ENCODE measurements at regions not wholly inside any gene's neighbourhood (a gene's known extent, or its start where the extent isn't known, plus 50 kb on each side); places are given as distances from the start of the nearest gene placed in this dataset.

DNA sequence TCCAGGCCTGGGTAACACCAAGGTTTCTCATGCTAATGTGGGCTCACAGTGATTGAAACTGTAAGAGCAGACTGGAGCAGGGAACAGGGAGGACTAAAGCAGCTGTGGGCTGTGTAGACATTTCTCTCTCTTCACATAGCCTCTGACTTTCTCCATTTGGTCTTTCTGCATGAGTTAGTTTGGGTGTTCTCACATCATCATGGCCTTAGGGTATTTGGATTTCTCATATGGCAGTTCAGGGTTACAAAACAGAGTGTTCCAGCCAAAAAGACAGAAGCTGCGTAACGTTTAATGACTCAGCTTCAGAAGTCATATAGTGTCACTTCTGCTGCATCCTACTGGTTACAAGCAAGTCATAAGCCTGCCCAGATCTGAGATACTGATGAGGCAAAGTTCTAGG, 52.0 kb upstream of the OSBPL8 start:
- no peak overlapping the region for H2BK5ac ChIP-seq (ENCODE audit: low read length)

DNA sequence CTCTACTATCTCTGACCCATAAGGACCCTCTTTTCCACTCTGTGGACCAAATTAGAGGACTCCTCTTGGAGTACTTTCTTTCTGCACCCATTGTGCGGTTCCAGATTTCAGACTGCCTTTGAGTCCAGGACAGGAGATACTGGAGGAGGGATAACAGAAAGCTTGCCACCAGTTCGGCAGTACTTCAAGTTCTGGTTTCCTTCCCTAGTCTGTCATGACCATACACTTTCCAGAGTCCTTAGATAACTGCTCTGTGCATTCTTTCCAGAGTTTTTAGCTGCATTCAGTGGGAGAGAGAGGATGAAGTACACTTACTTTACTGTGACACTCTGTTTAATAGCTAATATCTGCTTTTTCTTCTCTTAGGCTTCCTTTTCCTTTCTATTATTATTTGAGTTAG, 54.8 kb upstream of the OSBPL8 start:
- DNase-seq (ENCODE audit: low spot score): no peak
- Histone ChIP-seq H3K4me3 (ENCODE audit: low read length in 2 of 2) (no peak overlapping the region), H3K14ac (ENCODE audit: low read length) (no peak overlapping the region), H4K8ac (ENCODE audit: low read depth, low read length) (no peak overlapping the region), H3K9ac (ENCODE audit: low read depth, low read length, poor library complexity) (no peak overlapping the region), H3K4ac (ENCODE audit: low read length) (no peak overlapping the region), H3K4me1 (ENCODE audit: control insufficient read depth in 2 of 2, insufficient read depth in 1 of 2, low read depth in 1 of 2, low read length in 2 of 2) (no peaks in the 10 kb centered on the region), H2AFZ (ENCODE audit: low read length) (no peak overlapping the region), H3K23ac (ENCODE audit: low read depth, low read length, poor library complexity) (no peak overlapping the region), H3K79me1 (ENCODE audit: low read depth, low read length) (no peaks in the 10 kb centered on the region), H2AK5ac (ENCODE audit: low read depth, low read length) (no peak overlapping the region), H3K18ac (ENCODE audit: low read length) (no peak overlapping the region), H2BK15ac (ENCODE audit: low read length) (no peak overlapping the region), H3K36me3 (replicated peaks in 1 of 2; ENCODE audit: control insufficient read depth in 2 of 2, insufficient read depth in 2 of 2, low read length in 2 of 2) (no peaks in the 10 kb centered on the region), H4K91ac (ENCODE audit: low read depth, low read length, poor library complexity) (no peak overlapping the region), H2BK120ac (ENCODE audit: low read depth, low read length) (no peak overlapping the region), H3K9me3 (replicated peaks in 1 of 2; ENCODE audit: control insufficient read depth in 2 of 2, insufficient read depth in 1 of 2, low read depth in 1 of 2, low read length in 2 of 2) (no peaks in the 10 kb centered on the region), H3K4me2 (ENCODE audit: insufficient read depth, low read length, poor library complexity, severe bottlenecking) (no peak overlapping the region), H2BK5ac (ENCODE audit: low read length) (no peak overlapping the region), H3K27ac (replicated peaks; ENCODE audit: low read length) (no peak overlapping the region), H3K27me3 (ENCODE audit: control insufficient read depth in 3 of 3, insufficient read depth in 3 of 3, low read depth in 1 of 3, low read length in 3 of 3) (no peaks in the 10 kb centered on the region), H2BK12ac (ENCODE audit: low read length) (no peak overlapping the region)
- WGBS, 2 donors (ENCODE audit: extremely low coverage in 2 of 2, insufficient read length in 2 of 2, insufficient replicate concordance in 1 of 2): no CpG with 5 or more reads among the region's 2 CpGs

More for the DNA sequence above, 52.0 kb upstream of the OSBPL8 start:
- Histone ChIP-seq H3K4me1 (ENCODE audit: control insufficient read depth in 2 of 2, insufficient read depth in 1 of 2, low read depth in 1 of 2, low read length in 2 of 2) (no peaks in the 10 kb centered on the region), H3K27ac (replicated peaks; ENCODE audit: low read length) (no peak overlapping the region), H3K4me2 (ENCODE audit: insufficient read depth, low read length, poor library complexity, severe bottlenecking) (no peak overlapping the region), H2BK120ac (ENCODE audit: low read depth, low read length) (no peak overlapping the region), H2BK15ac (ENCODE audit: low read length) (no peak overlapping the region), H3K14ac (ENCODE audit: low read length) (no peak overlapping the region), H4K8ac (ENCODE audit: low read depth, low read length) (no peak overlapping the region), H4K91ac (ENCODE audit: low read depth, low read length, poor library complexity) (no peak overlapping the region), H3K4ac (ENCODE audit: low read length) (no peak overlapping the region), H3K9me3 (replicated peaks in 1 of 2; ENCODE audit: control insufficient read depth in 2 of 2, insufficient read depth in 1 of 2, low read depth in 1 of 2, low read length in 2 of 2) (no peaks in the 10 kb centered on the region), H2AFZ (ENCODE audit: low read length) (no peak overlapping the region), H3K27me3 (ENCODE audit: control insufficient read depth in 3 of 3, insufficient read depth in 3 of 3, low read depth in 1 of 3, low read length in 3 of 3) (no peaks in the 10 kb centered on the region), H3K36me3 (replicated peaks in 1 of 2; ENCODE audit: control insufficient read depth in 2 of 2, insufficient read depth in 2 of 2, low read length in 2 of 2) (no peaks in the 10 kb centered on the region), H3K9ac (ENCODE audit: low read depth, low read length, poor library complexity) (no peak overlapping the region), H2AK5ac (ENCODE audit: low read depth, low read length) (no peak overlapping the region), H3K23ac (ENCODE audit: low read depth, low read length, poor library complexity) (no peak overlapping the region), H3K4me3 (ENCODE audit: low read length in 2 of 2) (no peak overlapping the region), H3K18ac (ENCODE audit: low read length) (no peak overlapping the region), H2BK12ac (ENCODE audit: low read length) (no peak overlapping the region), H3K79me1 (ENCODE audit: low read depth, low read length) (no peaks in the 10 kb centered on the region)
- WGBS, 2 donors (ENCODE audit: extremely low coverage in 2 of 2, insufficient read length in 2 of 2, insufficient replicate concordance in 1 of 2): no CpG with 5 or more reads among the region's 2 CpGs
- no peak for DNase-seq (ENCODE audit: low spot score)

DNA sequence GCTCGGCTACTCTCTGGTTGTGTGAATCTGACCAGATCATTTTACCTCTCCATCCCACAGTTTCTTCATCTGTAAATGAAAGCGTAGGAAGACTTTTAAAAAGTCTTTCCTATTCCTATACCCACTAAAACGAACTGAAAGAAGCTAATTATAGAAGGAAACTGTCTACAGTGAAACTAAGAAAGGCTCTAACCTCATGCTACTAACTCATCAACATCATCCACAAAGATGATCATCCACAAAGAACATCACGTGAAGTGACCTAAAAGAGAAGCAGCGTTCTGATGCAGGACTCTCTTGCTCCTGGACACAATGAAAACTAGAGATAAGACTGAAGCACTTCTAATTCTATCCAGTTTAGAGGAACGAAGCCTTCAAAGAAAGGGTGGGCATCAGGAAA, 58.5 kb upstream of the OSBPL8 start:
- H4K91ac ChIP-seq (ENCODE audit: low read depth, low read length, poor library complexity): no peak overlapping the region
- no peaks in the 10 kb centered on the region for H3K79me1 ChIP-seq (ENCODE audit: low read depth, low read length)
- H2BK12ac ChIP-seq (ENCODE audit: low read length): no peak overlapping the region
- H3K27me3 ChIP-seq (ENCODE audit: control insufficient read depth in 3 of 3, insufficient read depth in 3 of 3, low read depth in 1 of 3, low read length in 3 of 3): no peaks in the 10 kb centered on the region
- no peak overlapping the region for H2AK5ac ChIP-seq (ENCODE audit: low read depth, low read length)
- no peaks in the 10 kb centered on the region for H3K36me3 ChIP-seq (replicated peaks in 1 of 2; ENCODE audit: control insufficient read depth in 2 of 2, insufficient read depth in 2 of 2, low read length in 2 of 2)
- H3K4ac ChIP-seq (ENCODE audit: low read length): no peak overlapping the region
- H2BK5ac ChIP-seq (ENCODE audit: low read length): no peak overlapping the region
- H3K4me1 ChIP-seq (ENCODE audit: control insufficient read depth in 2 of 2, insufficient read depth in 1 of 2, low read depth in 1 of 2, low read length in 2 of 2): no peaks in the 10 kb centered on the region
- H3K9me3 ChIP-seq (replicated peaks in 1 of 2; ENCODE audit: control insufficient read depth in 2 of 2, insufficient read depth in 1 of 2, low read depth in 1 of 2, low read length in 2 of 2): no peaks in the 10 kb centered on the region
- no peak overlapping the region for H2BK15ac ChIP-seq (ENCODE audit: low read length)
- no peak overlapping the region for H3K4me2 ChIP-seq (ENCODE audit: insufficient read depth, low read length, poor library complexity, severe bottlenecking)
- no peak overlapping the region for H3K14ac ChIP-seq (ENCODE audit: low read length)
- no CpG with 5 or more reads among the region's 6 CpGs for WGBS, 2 donors (ENCODE audit: extremely low coverage in 2 of 2, insufficient read length in 2 of 2, insufficient replicate concordance in 1 of 2)
- H3K4me3 ChIP-seq (ENCODE audit: low read length in 2 of 2): no peak overlapping the region
- no peak for DNase-seq (ENCODE audit: low spot score)
- no peak overlapping the region for H3K18ac ChIP-seq (ENCODE audit: low read length)
- H2BK120ac ChIP-seq (ENCODE audit: low read depth, low read length): no peak overlapping the region
- H2AFZ ChIP-seq (ENCODE audit: low read length): no peak overlapping the region
- H3K9ac ChIP-seq (ENCODE audit: low read depth, low read length, poor library complexity): no peak overlapping the region
- no peak overlapping the region for H4K8ac ChIP-seq (ENCODE audit: low read depth, low read length)
- no peak overlapping the region for H3K27ac ChIP-seq (replicated peaks; ENCODE audit: low read length)
- no peak overlapping the region for H3K23ac ChIP-seq (ENCODE audit: low read depth, low read length, poor library complexity)

DNA sequence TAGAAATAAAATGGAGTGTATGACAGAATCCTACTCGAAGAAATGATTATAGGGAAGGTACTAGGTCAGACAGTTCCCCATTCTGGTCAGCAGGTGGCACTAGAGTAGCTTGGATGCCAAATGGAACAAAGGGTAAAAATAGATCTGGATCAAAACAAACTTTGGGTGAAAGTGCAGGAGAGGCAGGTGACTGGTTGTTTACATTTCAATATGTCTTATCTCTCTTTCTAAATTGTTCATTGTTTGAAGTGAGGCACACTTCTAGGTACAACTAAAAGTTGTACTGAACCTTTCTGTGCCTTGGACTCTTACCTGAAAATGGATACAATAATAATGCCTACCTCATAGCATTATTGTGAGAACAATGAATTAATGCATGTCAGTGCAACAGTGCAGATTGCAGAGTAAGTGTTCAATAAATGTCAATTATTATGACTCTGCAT, 62.0 kb upstream of the OSBPL8 start:
- H4K91ac ChIP-seq (ENCODE audit: low read depth, low read length, poor library complexity): no peak overlapping the region
- H4K8ac ChIP-seq (ENCODE audit: low read depth, low read length): no peak overlapping the region
- peak; percentile 71 for DNase-seq (ENCODE audit: low spot score)
- no CpG with 5 or more reads among the region's 1 CpG for WGBS, 2 donors (ENCODE audit: extremely low coverage in 2 of 2, insufficient read length in 2 of 2, insufficient replicate concordance in 1 of 2)
- no peak overlapping the region for H2AFZ ChIP-seq (ENCODE audit: low read length)
- H3K4me2 ChIP-seq (ENCODE audit: insufficient read depth, low read length, poor library complexity, severe bottlenecking): no peak overlapping the region
- H2BK15ac ChIP-seq (ENCODE audit: low read length): no peak overlapping the region
- no peak overlapping the region for H2BK12ac ChIP-seq (ENCODE audit: low read length)
- H3K23ac ChIP-seq (ENCODE audit: low read depth, low read length, poor library complexity): no peak overlapping the region
- H3K27ac ChIP-seq (replicated peaks; ENCODE audit: low read length): no peak overlapping the region
- H3K18ac ChIP-seq (ENCODE audit: low read length): no peak overlapping the region
- no peak overlapping the region for H2BK120ac ChIP-seq (ENCODE audit: low read depth, low read length)
- H3K9me3 ChIP-seq (replicated peaks in 1 of 2; ENCODE audit: control insufficient read depth in 2 of 2, insufficient read depth in 1 of 2, low read depth in 1 of 2, low read length in 2 of 2): no peaks in the 10 kb centered on the region
- H2AK5ac ChIP-seq (ENCODE audit: low read depth, low read length): no peak overlapping the region
- no peaks in the 10 kb centered on the region for H3K79me1 ChIP-seq (ENCODE audit: low read depth, low read length)
- H3K4me3 ChIP-seq (ENCODE audit: low read length in 2 of 2): no peak overlapping the region
- no peaks in the 10 kb centered on the region for H3K4me1 ChIP-seq (ENCODE audit: control insufficient read depth in 2 of 2, insufficient read depth in 1 of 2, low read depth in 1 of 2, low read length in 2 of 2)
- no peak overlapping the region for H3K14ac ChIP-seq (ENCODE audit: low read length)
- H3K36me3 ChIP-seq (replicated peaks in 1 of 2; ENCODE audit: control insufficient read depth in 2 of 2, insufficient read depth in 2 of 2, low read length in 2 of 2): no peaks in the 10 kb centered on the region
- H3K27me3 ChIP-seq (ENCODE audit: control insufficient read depth in 3 of 3, insufficient read depth in 3 of 3, low read depth in 1 of 3, low read length in 3 of 3): no peaks in the 10 kb centered on the region
- H3K4ac ChIP-seq (ENCODE audit: low read length): no peak overlapping the region
- H2BK5ac ChIP-seq (ENCODE audit: low read length): no peak overlapping the region
- H3K9ac ChIP-seq (ENCODE audit: low read depth, low read length, poor library complexity): no peak overlapping the region
